OCI-M2 (cell line): ENCODE measurements at regions not wholly inside any gene's neighbourhood (a gene's known extent, or its start where the extent isn't known, plus 50 kb on each side); places are given as distances from the start of the nearest gene placed in this dataset.
"Not testable (repeated sequence)": the region's sequence is repeated elsewhere in the genome, so short reads cannot be mapped to it uniquely, and the experiment has no call there.

Experiments used
- DNase-seq: peaks from one replicate; lab custom pipeline; 2025; ENCODE audit not compliant: unreplicated experiment; lab: John Stamatoyannopoulos, UW

DNA sequence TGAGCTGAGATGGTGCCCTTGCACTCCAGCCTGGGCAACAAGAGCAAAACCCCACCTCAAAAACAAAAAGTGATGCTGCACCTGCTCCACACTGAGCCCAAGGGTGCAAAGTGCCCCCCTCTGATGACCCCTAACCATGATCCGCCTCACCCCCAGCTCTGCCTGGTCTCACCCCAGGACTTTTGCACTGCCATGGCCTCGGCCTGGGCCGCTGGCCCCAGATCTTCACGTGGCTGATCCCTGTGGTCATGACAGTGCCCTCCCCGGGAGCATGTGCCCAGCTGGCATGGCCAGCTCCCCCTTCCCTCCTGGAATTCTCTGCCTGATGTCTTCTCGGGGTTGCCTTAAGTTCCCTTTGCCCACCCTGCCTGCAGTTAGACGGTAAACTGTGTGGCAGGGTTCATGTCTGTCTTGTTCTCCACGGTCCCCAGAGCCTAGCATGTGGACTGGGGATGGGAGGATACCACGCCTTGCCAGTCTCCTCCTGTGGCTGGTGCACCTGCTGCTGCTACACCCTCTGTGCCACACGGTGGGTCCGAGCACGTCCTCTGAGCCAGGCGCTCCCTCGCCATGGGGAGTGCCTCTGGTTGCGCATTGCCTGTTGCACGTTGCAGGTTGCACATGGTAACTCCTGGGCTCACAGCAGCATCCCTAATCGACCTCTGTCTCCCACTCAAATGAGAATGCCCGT, 77.4 kb upstream of the PPP1R26 start:
- DNase-seq = no peak

DNA sequence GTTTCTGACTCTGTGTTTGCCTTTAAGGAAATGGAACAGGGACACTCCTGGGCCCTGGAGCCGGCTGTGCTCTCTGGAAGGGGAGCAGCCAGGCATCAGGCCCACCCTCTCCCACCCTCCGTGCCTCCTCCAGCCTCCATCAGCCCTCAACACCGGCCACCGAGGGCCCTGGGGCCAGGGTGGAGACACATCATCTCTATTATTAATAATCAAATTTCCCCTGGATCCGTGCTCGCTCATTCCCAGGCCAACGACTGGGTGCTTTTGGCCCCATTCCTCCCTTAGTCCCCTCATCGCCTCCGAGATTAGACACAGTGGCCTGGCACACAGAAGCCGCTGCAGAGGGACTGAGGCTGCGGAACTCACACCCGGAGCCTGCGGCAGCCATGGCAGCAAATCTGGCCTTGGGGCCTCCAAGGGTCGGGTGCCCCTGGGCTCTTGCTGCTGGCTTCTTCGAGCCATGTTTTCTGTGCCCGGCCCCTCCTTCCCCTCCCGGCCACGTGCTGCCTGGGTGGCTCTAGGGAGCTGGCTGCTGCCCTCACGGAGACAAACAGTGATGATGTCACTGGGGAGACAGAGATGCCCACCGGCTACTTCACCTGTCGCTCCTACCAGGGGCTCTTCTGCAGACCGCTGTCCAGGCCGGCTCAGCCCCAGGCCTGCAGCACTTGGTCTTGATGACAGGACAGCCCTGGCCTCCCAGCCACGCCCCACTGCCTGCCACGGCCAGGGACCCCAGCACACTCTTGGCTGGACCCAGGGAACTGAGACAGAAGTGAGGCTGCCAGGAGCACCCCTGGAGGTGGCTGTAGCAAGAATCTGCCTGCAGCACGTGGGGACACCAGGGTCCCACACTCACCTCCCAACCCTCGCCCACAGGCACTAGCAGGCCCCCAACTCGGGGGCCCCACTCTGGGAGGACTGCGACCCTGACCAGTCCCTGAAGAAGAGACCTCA, 76.6 kb upstream of the PPP1R26 start:
- DNase-seq = no peak

GRCh38 chr9:135403733-135404450, 75.7 kb upstream of the PPP1R26 start:
- no peak for DNase-seq

GRCh38 chr9:135404451-135405144, 75.0 kb upstream of the PPP1R26 start:
- DNase-seq = no peak

- not testable (repeated sequence) for DNase-seq
Measured at GRCh38 chr9:135405145-135405464, 74.5 kb upstream of the PPP1R26 start.

- no peak for DNase-seq
Measured at GRCh38 chr9:135408476-135409254, 70.9 kb upstream of the PPP1R26 start.

GRCh38 chr9:135409286-135410200, 70.0 kb upstream of the PPP1R26 start:
- no peak for DNase-seq

DNA sequence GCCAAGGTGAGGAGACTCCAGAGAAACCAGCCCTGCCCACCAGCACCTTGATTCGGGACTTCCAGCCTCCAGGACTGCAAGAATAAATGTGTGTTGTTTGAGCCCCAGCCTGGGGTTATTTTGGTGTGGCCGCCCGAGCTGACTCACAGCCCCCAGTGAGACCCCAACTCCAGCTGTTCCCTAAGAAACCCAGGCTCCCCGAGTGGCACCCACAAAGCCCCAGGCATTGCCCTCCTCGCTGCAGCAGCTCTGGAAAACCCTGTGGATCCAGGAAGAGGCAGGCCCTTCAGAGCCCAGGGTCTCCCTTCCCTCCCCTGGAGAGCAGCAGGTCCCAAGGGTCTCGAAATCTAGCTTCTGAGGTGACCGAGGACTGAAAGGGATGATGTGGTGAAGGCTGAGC, 69.2 kb upstream of the PPP1R26 start:
- no peak for DNase-seq

DNA sequence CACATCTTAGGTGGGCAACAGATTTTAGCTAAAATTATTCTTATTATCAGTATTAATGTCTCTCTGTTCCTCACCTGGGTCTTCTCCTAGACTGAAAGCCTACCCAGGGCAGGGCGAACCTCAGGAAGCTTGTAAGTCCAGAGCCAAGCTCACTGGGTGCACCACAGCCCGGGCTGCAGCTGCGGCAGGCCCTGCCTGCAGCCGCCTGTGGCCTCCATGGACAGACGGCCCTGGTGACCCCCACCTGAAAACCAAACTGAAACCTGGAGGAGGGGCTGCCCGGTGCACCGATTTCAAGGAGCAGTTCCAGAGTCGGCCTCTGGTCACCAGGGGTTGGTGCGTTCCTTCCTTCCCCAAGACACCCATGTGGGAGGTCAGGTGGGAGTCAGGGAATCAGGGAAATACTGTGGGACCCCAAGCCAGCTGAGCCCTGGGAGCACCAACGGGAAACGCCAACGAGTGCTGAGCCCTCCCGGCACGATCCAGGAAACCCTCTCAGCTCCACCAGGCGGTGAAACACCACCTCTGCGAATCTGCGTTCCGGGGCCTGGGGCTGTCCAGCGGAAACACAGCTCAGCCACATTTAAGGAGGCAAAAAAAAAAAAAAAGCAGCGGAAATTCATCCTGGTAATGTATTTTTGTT, 68.6 kb upstream of the PPP1R26 start:
- DNase-seq = no peak

GRCh38 chr9:135411605-135412004, 68.0 kb upstream of the PPP1R26 start:
- not testable (repeated sequence) for DNase-seq

GRCh38 chr9:135412315-135413085, 67.1 kb upstream of the PPP1R26 start:
- DNase-seq = peak; percentile 1

DNA sequence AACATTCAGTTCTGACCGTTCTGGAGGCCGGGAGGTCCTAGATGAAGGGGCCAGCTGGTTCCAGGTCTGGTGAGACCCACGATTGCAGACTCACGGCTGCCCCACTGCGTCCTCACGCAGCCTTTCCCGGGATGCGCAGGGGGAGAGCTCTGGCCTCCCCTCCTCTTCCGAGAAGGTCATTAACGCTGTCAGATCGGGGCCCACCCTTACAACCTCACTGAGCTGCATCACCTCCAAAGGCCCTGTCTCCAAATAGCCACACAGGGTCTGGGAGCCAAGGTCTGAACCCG, 66.6 kb upstream of the PPP1R26 start:
- no peak for DNase-seq

- DNase-seq = no peak
Measured at GRCh38 chr9:135413461-135413860, 66.1 kb upstream of the PPP1R26 start.

GRCh38 chr9:135414293-135414692, 65.3 kb upstream of the PPP1R26 start:
- DNase-seq = no peak

DNA sequence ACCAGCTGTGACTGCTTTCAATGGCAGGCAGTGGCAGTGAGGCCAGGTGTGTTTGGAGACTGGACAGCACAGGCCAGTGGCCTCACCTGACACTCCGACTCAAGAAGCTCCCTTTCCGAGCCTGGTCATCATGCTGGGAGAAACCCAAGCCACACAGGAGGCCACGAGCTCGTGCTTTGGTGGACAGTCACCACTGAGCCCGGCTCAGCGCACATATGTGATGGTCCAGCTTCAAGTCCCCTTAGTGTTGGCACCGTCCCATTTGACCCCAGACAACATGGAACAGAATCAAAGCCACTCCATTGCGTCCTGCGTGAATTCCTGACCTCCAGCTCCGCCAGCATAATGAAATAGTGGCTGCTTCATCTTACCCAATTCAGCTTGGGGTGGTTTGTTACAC, 64.0 kb upstream of the PPP1R26 start:
- DNase-seq = no peak

GRCh38 chr9:135416664-135417290, 62.8 kb upstream of the PPP1R26 start:
- no peak for DNase-seq

DNA sequence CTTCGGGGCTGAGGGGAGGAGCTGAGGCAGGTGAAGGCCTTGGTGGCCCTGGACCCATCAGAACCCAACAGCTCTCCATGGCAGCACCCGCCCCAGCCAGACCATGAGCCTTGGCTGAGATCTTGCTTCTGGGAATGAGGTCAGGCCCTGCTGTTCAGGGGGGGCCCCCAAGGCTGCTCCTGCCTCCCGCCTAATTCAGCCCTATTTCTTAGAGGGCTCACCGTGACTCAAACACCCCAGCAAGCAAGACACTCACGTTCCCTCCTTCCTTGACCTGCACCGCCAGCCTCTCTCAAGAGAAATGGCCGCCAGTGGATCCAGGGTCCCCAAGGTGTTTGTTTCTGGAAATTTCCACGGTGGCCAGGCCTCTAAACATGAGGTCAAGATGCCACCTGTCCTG, 61.4 kb upstream of the PPP1R26 start:
- DNase-seq = no peak

DNA sequence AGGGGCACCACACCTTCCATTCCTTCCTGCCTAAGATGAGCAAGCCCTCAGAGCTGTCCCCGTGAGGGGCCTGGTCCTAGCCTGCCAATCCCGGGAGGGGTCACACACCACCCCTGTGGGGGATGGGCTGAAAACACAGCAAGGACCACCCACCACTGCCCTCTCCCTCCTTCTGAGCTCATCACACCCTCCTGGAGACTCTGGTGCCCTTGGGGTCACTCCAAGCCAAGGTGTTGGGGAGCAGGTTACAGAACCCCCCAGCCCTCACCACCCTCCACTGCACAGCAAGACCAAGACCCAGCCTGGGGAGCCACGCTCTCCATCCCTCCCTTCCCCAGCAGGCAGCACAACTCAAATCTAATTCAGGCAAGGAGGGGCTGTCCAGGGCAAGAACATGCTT, 60.5 kb upstream of the PPP1R26 start:
- no peak for DNase-seq
